ENCODE measurements at regions not wholly inside any gene's neighbourhood (a gene's known extent, or its start where the extent isn't known, plus 50 kb on each side); places are given as distances from the start of the nearest gene placed in this dataset.

DNA sequence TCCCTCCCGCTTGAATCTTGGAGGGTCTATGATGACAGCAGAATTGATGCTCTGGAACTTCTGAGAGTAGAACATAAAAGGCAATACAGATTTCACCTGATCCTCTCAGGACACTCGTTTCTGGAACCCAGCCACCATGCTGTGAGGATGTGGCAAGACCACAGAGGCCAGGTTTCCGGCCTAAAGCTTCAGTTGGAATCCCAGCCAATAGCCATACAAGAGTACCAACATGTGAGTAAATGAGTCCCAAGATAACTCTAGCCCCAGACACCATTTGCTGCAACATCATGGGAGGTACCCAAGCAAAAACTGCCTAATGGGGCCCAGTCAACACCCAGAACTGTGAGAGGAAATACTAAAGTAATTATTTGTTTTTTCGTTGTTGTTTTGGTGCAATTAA, 65.7 kb upstream of the MARCHF11 start:
- H3K4me1 ChIP-seq (ENCODE audit: insufficient read depth, low read length): no peaks in the 10 kb centered on the region
- H2AFZ ChIP-seq (ENCODE audit: low read length): no peak overlapping the region
- intact Hi-C loops (cut with micrococcal nuclease; ENCODE audit: unreplicated experiment) (no loop called here), in situ Hi-C loops (cut with HindIII; ENCODE audit: extremely low pct_ligation_motif_present, low pct_unique_long_range_greater_than_20kb) (no loop called here)
- H3K9me3 ChIP-seq (ENCODE audit: low read length): no peaks in the 10 kb centered on the region
- ATAC-seq: no peak
- no peak for DNase-seq (ENCODE audit: low spot score)
- no peak overlapping the region for H3K27ac ChIP-seq (ENCODE audit: extremely low read length, insufficient read depth, low read length)
- no peaks in the 10 kb centered on the region for H3K27me3 ChIP-seq (ENCODE audit: control insufficient read depth in 1 of 2, insufficient read depth in 2 of 2, low read length in 2 of 2)
- H3K79me2 ChIP-seq (ENCODE audit: insufficient read depth, low read length): no peaks in the 10 kb centered on the region
- WGBS (ENCODE audit: low lambda C conversion rate): under 1% methylated on average over 4 of the region's 4 CpGs
- H3K9ac ChIP-seq (ENCODE audit: insufficient read depth, low read depth, low read length): no peak overlapping the region
- BruUV-seq (replicated peaks): no TSS peak
- H3K4me3 ChIP-seq (replicated peaks in 1 of 3; ENCODE audit: insufficient read depth in 1 of 3, low read depth in 2 of 3, low read length in 3 of 3): no peak overlapping the region
- H4K20me1 ChIP-seq (ENCODE audit: insufficient read depth, low read length): no peaks in the 10 kb centered on the region
- FAIRE-seq: no peak
- ChIA-PET POLR2A (no interaction called here), CTCF (ENCODE audit: low intra/inter-chr PET ratio, low total read pairs) (no interaction called here)
- no peaks in the 10 kb centered on the region for H3K36me3 ChIP-seq (replicated peaks in 1 of 2; ENCODE audit: control insufficient read depth in 1 of 2, insufficient read depth in 2 of 2, low read length in 2 of 2)
- H3K4me2 ChIP-seq (ENCODE audit: low read depth, low read length): no peak overlapping the region
- TF ChIP-seq, protein P1, sequence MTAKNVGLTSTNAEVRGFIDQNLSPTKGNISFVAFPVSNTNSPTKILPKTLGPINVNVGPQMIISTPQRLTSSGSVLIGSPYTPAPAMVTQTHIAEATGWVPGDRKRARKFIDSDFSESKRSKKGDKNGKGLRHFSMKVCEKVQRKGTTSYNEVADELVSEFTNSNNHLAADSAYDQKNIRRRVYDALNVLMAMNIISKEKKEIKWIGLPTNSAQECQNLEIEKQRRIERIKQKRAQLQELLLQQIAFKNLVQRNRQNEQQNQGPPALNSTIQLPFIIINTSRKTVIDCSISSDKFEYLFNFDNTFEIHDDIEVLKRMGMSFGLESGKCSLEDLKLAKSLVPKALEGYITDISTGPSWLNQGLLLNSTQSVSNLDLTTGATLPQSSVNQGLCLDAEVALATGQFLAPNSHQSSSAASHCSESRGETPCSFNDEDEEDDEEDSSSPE (CRISPR knock-in tag; IDR thresholded peaks at IDR 0.05): no peak

DNA sequence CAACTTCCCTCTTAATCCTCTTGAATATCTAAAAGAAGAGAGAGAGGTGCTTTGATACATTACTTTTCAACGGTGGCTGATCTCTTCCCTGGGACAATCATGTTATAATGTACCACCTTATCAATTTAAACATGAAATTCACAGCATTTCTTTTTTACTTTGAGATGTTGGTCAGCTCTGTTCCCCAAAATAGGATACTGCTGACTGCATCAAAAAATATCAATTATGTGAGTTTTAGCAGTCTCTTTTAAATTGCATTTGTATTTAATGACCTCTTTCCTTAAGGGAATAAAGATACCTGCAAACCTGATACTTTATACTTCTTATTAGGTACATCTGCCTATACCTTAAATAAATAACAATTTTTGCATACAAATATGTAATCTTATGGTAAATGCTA, 58.4 kb upstream of the MARCHF11 start:
- no TSS peak for BruUV-seq (replicated peaks)
- 4% methylated on average over 1 of the region's 1 CpG for WGBS (ENCODE audit: low lambda C conversion rate)
- ATAC-seq (no peak), FAIRE-seq (no peak), DNase-seq (ENCODE audit: low spot score) (no peak)
- Histone ChIP-seq H3K4me1 (ENCODE audit: insufficient read depth, low read length) (no peaks in the 10 kb centered on the region), H3K4me2 (ENCODE audit: low read depth, low read length) (no peak overlapping the region), H4K20me1 (ENCODE audit: insufficient read depth, low read length) (no peaks in the 10 kb centered on the region), H3K36me3 (replicated peaks in 1 of 2; ENCODE audit: control insufficient read depth in 1 of 2, insufficient read depth in 2 of 2, low read length in 2 of 2) (no peaks in the 10 kb centered on the region), H3K9me3 (ENCODE audit: low read length) (no peaks in the 10 kb centered on the region), H3K9ac (ENCODE audit: insufficient read depth, low read depth, low read length) (no peak overlapping the region), H3K79me2 (ENCODE audit: insufficient read depth, low read length) (no peaks in the 10 kb centered on the region), H3K27me3 (ENCODE audit: control insufficient read depth in 1 of 2, insufficient read depth in 2 of 2, low read length in 2 of 2) (no peaks in the 10 kb centered on the region), H3K27ac (ENCODE audit: extremely low read length, insufficient read depth, low read length) (no peak overlapping the region), H2AFZ (ENCODE audit: low read length) (no peak overlapping the region), H3K4me3 (replicated peaks in 1 of 3; ENCODE audit: insufficient read depth in 1 of 3, low read depth in 2 of 3, low read length in 3 of 3) (no peak overlapping the region)
- ChIA-PET POLR2A (no interaction called here), CTCF (ENCODE audit: low intra/inter-chr PET ratio, low total read pairs) (no interaction called here)
- intact Hi-C loops (cut with micrococcal nuclease; ENCODE audit: unreplicated experiment) (no loop called here), in situ Hi-C loops (cut with HindIII; ENCODE audit: extremely low pct_ligation_motif_present, low pct_unique_long_range_greater_than_20kb) (no loop called here)
- TF ChIP-seq ZMYM4 (CRISPR knock-in tag; IDR thresholded peaks at IDR 0.05) (no peak), MAFF (IDR thresholded peaks at IDR 0.05; ENCODE audit: low read depth, low read length) (peak; percentile 51), ZNF773 (CRISPR knock-in tag; IDR thresholded peaks at IDR 0.05; ENCODE audit: borderline replicate concordance) (no peak), MAFK (conservative IDR thresholded peaks at IDR 0.05 in 1 of 2, IDR thresholded peaks at IDR 0.05 in 1 of 2; ENCODE audit: low read length in 2 of 2) (peak in 1 of 2 experiments; percentile 67; a peak in 2 of 4 replicates), FIP1L1 (IDR thresholded peaks at IDR 0.05; ENCODE audit: borderline replicate concordance, insufficient read depth, low read depth, low read length) (no peak)
